BE2C (cell line): ENCODE measurements at regions not wholly inside any gene's neighbourhood (a gene's known extent, or its start where the extent isn't known, plus 50 kb on each side); places are given as distances from the start of the nearest gene placed in this dataset.

Experiments
- DNase-seq: peaks from one replicate; pipeline ENCODE4 v3.0.0-alpha.2; 2020
- H3K27me3 ChIP-seq: fragments of 250-450 bp; sonication (Bioruptor Pico); 2 replicates; pipeline ENCODE4 v1.5.1; 2020; ENCODE audit warnings: mild to moderate bottlenecking
- H3K36me3 ChIP-seq: fragments of 250-450 bp; sonication (Bioruptor Pico); 2 replicates; pipeline ENCODE4 v1.5.1; 2020; ENCODE audit warnings: mild to moderate bottlenecking
- H3K4me1 ChIP-seq: fragments of 250-450 bp; sonication (Bioruptor Pico); 2 replicates; pipeline ENCODE4 v1.5.1; 2020
- H3K4me3 ChIP-seq: 2 replicates; pipeline ENCODE4 v1.5.1; 2011; ENCODE audit warnings: low read depth, low read length
- H3K9me3 ChIP-seq: fragments of 250-450 bp; sonication (Bioruptor Pico); 2 replicates; pipeline ENCODE4 v1.5.1; 2020
- TF ChIP-seq, protein P1 (sequence below): IDR thresholded peaks from 2 replicates; pipeline ENCODE4 v1.5.1; 2012; ENCODE audit warnings: mild to moderate bottlenecking, low read depth, low read length

DNA sequence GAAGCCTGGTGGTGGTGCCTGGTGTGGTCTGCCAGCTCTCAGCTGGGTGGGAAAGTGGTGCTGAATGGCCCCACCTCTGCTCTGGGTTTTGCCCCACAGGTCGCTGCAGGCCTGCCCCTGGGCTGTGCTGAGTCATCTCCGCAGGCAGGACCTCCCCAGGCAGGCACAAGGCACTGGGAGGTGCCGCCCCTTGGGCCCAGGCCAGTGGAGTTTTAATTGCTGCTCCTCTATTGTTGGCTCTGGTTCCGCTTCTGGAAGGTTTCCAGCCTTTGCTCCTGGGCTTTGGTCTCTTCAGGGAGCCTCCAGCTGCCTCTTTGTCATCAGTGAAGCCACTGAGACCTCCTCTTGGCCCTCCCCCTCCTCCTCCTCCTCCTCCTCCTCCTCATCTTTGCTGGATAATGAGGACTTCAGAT, 180.3 kb upstream of the GRB10 start:
- TF ChIP-seq, protein P1, sequence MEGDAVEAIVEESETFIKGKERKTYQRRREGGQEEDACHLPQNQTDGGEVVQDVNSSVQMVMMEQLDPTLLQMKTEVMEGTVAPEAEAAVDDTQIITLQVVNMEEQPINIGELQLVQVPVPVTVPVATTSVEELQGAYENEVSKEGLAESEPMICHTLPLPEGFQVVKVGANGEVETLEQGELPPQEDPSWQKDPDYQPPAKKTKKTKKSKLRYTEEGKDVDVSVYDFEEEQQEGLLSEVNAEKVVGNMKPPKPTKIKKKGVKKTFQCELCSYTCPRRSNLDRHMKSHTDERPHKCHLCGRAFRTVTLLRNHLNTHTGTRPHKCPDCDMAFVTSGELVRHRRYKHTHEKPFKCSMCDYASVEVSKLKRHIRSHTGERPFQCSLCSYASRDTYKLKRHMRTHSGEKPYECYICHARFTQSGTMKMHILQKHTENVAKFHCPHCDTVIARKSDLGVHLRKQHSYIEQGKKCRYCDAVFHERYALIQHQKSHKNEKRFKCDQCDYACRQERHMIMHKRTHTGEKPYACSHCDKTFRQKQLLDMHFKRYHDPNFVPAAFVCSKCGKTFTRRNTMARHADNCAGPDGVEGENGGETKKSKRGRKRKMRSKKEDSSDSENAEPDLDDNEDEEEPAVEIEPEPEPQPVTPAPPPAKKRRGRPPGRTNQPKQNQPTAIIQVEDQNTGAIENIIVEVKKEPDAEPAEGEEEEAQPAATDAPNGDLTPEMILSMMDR: no peak
- no peaks in the 10 kb centered on the region for H3K9me3 ChIP-seq
- H3K36me3 ChIP-seq: no peaks in the 10 kb centered on the region
- no peaks in the 10 kb centered on the region for H3K4me1 ChIP-seq
- no peaks in the 10 kb centered on the region for H3K27me3 ChIP-seq
- no peak overlapping the region for H3K4me3 ChIP-seq
- DNase-seq: peak; percentile 65

DNA sequence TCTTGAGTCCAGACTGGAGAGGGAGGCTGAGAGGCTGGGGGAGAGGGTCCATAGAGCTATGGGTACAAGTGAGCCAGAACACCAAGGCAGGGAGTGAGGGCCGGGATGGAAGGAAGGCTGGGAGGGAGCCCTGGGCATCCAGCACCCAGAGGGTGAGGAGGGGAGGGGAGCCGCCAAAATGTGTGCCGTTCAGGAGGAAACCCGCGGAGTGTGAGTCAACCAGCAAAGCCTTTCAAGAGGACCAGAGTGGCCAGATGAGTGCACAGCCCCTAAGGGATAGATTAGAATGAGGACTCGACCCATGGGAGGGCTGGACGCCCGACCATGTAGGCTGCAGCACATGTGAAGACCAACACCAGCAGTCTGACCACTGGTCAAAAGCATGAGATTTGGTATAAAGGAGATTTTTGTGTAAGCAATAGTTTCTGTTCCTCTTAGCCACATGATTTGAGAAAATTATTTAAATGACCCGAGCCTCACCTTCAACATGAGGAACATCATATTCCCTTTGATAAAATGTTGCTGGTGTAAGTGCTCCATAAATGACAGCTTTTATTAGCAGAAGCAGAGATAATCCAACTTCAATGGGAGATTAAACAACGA, 179.7 kb upstream of the GRB10 start:
- H3K4me3 ChIP-seq: no peak overlapping the region
- H3K9me3 ChIP-seq: no peaks in the 10 kb centered on the region
- H3K27me3 ChIP-seq: no peaks in the 10 kb centered on the region
- H3K36me3 ChIP-seq: no peaks in the 10 kb centered on the region
- no peaks in the 10 kb centered on the region for H3K4me1 ChIP-seq
- no peak for DNase-seq
- TF ChIP-seq, protein P1: no peak

DNA sequence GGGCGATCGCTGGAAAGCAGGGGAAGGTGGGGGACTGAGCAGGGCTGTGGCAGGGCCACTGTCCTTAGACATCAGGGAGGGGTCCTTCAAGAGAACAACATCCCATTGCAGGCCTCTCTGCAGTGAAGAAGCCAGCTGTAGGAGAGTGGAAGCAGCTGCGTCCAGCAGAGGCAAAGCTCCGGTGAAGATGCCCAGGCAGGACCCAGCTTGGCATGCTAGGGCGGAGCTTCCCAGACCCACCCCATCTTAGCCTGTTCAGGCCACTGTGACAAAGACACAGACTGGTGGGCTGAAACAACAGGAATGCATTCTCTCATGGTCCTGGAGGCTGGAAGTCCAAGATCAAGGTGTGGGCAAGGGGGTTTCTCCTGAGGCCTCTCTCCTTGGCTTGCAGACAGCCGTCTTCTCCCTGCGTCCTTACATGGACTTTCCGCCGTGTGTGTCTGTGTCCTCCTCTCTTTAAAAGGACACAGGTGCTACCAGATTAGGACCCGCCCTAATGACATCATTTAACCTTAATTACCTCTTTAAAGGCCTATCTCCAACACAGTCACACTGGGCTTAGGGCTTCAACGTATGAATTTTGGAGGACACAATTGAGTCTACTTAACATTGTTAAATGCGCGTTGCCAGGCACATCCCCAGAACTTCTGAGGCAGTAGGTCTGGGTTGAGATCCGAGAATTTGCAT, 178.1 kb upstream of the GRB10 start:
- H3K4me3 ChIP-seq: no peak overlapping the region
- no peaks in the 10 kb centered on the region for H3K4me1 ChIP-seq
- H3K27me3 ChIP-seq: peaks cover 3% of the 10 kb centered on the region; the same call in 1 of the 2 replicates
- no peaks in the 10 kb centered on the region for H3K36me3 ChIP-seq
- DNase-seq: no peak
- H3K9me3 ChIP-seq: no peaks in the 10 kb centered on the region
- TF ChIP-seq, protein P1: no peak

DNA sequence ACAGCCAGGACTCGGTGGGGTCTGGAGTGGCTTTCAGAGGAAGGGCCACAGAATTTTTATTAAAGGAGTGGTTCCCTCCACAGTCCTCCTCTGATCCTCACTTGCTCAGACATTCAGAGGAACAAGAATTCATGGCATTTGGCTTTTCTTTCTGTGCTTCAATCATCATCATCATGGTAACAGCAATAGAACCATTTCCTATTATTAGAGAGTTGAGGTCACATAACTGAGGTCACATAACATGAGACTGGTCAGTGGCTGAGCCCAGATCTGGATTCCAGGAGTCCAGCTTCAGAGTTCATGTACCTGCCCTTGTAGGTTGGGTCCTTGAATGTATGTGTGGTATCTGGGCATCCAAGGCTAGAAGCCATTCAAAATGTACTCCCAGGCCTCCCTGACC, 177.3 kb upstream of the GRB10 start:
- TF ChIP-seq, protein P1: no peak
- no peak for DNase-seq
- Histone ChIP-seq H3K9me3 (no peaks in the 10 kb centered on the region), H3K4me1 (no peaks in the 10 kb centered on the region), H3K4me3 (no peak overlapping the region), H3K36me3 (no peaks in the 10 kb centered on the region), H3K27me3 (peaks cover 3% of the 10 kb centered on the region; the same call in 1 of the 2 replicates)

DNA sequence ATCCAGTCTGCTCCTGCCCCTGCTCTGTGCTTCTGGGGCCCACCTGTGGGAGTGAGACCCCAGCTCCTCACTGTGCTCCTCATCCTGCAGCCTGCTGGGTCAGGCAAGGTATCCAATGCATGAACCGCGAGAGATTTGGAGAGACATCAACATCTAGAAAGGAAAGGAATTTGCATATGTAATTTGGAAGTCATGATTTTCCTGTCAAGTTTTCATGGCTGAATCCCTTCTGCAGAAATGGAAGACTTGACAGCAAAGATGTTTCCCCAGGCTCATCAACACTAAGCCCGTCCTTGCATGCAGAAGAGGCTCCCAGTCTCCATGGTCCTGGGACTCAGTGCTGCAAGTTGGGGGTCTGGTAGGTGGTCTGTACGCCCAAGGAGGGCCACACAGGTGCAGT, 176.9 kb upstream of the GRB10 start:
- H3K9me3 ChIP-seq: no peaks in the 10 kb centered on the region
- DNase-seq: no peak
- TF ChIP-seq, protein P1: no peak
- no peaks in the 10 kb centered on the region for H3K4me1 ChIP-seq
- no peak overlapping the region for H3K4me3 ChIP-seq
- peaks cover 3% of the 10 kb centered on the region; the same call in 1 of the 2 replicates for H3K27me3 ChIP-seq
- H3K36me3 ChIP-seq: no peaks in the 10 kb centered on the region

DNA sequence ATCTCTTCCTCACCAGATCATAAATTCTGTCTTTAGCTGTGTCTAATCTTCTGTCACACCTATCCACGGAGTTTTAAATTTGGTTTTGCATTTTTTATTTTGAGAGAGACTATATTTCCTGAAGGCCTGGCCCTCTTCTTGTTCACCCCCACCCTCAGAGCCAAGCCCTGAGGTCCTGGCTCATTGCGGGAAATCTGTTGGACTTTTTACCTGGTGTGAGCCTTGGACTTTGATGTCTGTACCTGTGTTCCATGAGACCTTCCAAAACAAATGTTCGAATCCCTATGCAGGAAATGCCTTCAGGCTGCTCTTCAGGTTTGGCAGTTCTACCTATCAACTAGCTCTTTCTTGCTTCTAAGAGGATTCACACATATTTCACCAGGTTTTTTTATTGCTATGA, 175.2 kb upstream of the GRB10 start:
- DNase-seq: no peak
- no peaks in the 10 kb centered on the region for H3K36me3 ChIP-seq
- TF ChIP-seq, protein P1: no peak
- H3K4me3 ChIP-seq: no peak overlapping the region
- no peaks in the 10 kb centered on the region for H3K9me3 ChIP-seq
- H3K4me1 ChIP-seq: no peaks in the 10 kb centered on the region
- peaks cover 3% of the 10 kb centered on the region; the same call in 1 of the 2 replicates for H3K27me3 ChIP-seq
